Aorta (tissue), 5 donors: ENCODE measurements at regions not wholly inside any gene's neighbourhood (a gene's known extent, or its start where the extent isn't known, plus 50 kb on each side); places are given as distances from the start of the nearest gene placed in this dataset.

Experiments
- ATAC-seq: fragments of 200-7000 bp; cut with Tn5 transposase; one replicate; pipeline ENCODE4 v1.9.1; 2022; ENCODE audit warnings: moderate library complexity; ENCODE audit not compliant: low FRiP score
- DNase-seq, 2 donors: peaks; one replicate each; pipeline ENCODE4 v3.0.0-alpha.2; 2020
- H3K27ac ChIP-seq, 2 donors: one replicate each; pipeline ENCODE4 v1.5.1; 2013; ENCODE audit warnings: low read length in 2 of 2, mild to moderate bottlenecking in 2 of 2, moderate library complexity in 2 of 2, control low read depth in 1 of 2, inconsistent platforms in 1 of 2, low read depth in 1 of 2
- H3K27me3 ChIP-seq, 2 donors: one replicate each; pipeline ENCODE4 v1.6.1; 2013; ENCODE audit warnings: control low read depth in 1 of 2, low read length in 1 of 2, mild to moderate bottlenecking in 1 of 2, moderate library complexity in 1 of 2; ENCODE audit not compliant: insufficient read depth in 2 of 2, control insufficient read depth in 1 of 2
- H3K36me3 ChIP-seq, 2 donors: one replicate each; pipeline ENCODE4 v1.6.1; 2013; ENCODE audit warnings: control low read depth in 1 of 2, low read length in 1 of 2, mild to moderate bottlenecking in 1 of 2; ENCODE audit not compliant: insufficient read depth in 2 of 2, control insufficient read depth in 1 of 2
- H3K4me1 ChIP-seq, 2 donors: one replicate each; pipeline ENCODE4 v1.6.1; 2013; ENCODE audit warnings: low read length in 2 of 2, control low read depth in 1 of 2, mild to moderate bottlenecking in 1 of 2, moderate library complexity in 1 of 2; ENCODE audit not compliant: insufficient read depth in 2 of 2, control insufficient read depth in 1 of 2
- H3K4me3 ChIP-seq, 2 donors: one replicate each; pipeline ENCODE4 v1.5.1; 2013; ENCODE audit warnings: low read length in 2 of 2, control low read depth in 1 of 2, mild to moderate bottlenecking in 1 of 2
- H3K9me3 ChIP-seq: one replicate; pipeline ENCODE4 v1.6.1; 2013; ENCODE audit warnings: mild to moderate bottlenecking, low read length; ENCODE audit not compliant: control insufficient read depth
- WGBS, 2 donors: extraction: QIAGEN DNeasy Blood & Tissue Kit; methylation state at CpG; one replicate each; pipeline ENCODE4 v1.1.7; 2013; 5-methylcytosine and 5-hydroxymethylcytosine counted together
- intact Hi-C, 2 donors: fragments of 100-400 bp; cut with DNase I; formaldehyde crosslinking; loops; one replicate each; pipeline versions ENCODE4 v1.14.2 to v1.15.0; 2022
- donor health status: healthy with polysubstance abuse.
- donor health status: Bipolar disorder and iron deficiency.
- donor health status: DM: no; HTN: no; CAD: no.
- donor health status: DM: no; HTN: no; CAD: no.
- donor health status: DM: yes; HTN: yes; CAD: no.

GRCh38 chr11:28628412-28628811 is 520.2 kb downstream of the METTL15 start:
- WGBS, 2 donors: 73 to 88% methylated on average over 4 of the region's 4 CpGs
- H3K4me1 ChIP-seq: no peaks in the 10 kb centered on the region
- intact Hi-C loops: no loop called here
- no peak overlapping the region for H3K4me3 ChIP-seq
- no peaks in the 10 kb centered on the region for H3K36me3 ChIP-seq
- H3K27ac ChIP-seq: no peak overlapping the region
- DNase-seq: no peak
- ATAC-seq: no peak
- peaks cover 3% of the 10 kb centered on the region for H3K9me3 ChIP-seq
- no peaks in the 10 kb centered on the region for H3K27me3 ChIP-seq

- 81 to 85% methylated on average over 1 of the region's 1 CpG for WGBS, 2 donors
- no peaks in the 10 kb centered on the region for H3K27me3 ChIP-seq
Measured at GRCh38 chr11:28627690-28628255, 519.6 kb downstream of the METTL15 start.

DNA sequence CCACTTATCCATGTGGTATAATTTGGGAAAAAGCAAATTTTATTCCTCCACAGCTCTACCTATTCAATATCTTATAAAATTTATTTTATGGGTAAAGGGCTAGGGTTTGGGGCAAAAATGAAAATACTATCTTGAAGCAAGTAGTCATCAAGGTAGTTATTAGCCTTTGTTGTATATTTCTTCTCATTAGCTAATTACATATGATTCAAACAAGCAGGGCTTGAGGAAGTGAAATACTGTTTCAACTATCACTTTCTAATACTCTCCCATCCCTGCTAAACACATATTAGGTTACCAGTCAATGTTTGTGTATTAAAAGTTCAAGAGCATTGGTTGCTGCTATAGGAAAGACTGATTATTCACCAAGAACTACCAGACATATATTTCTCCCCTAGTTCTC is 517.3 kb downstream of the METTL15 start:
- DNase-seq (no peak), ATAC-seq (no peak)
- Histone ChIP-seq H3K27me3 (no peaks in the 10 kb centered on the region), H3K4me1 (no peaks in the 10 kb centered on the region), H3K9me3 (peaks cover 3% of the 10 kb centered on the region), H3K36me3 (no peaks in the 10 kb centered on the region), H3K4me3 (no peak overlapping the region), H3K27ac (no peak overlapping the region)
- intact Hi-C loops: no loop called here

More at GRCh38 chr11:28627690-28628255, 519.6 kb downstream of the METTL15 start:
- DNase-seq (no peak), ATAC-seq (no peak)
- Histone ChIP-seq H3K27ac (no peak overlapping the region), H3K36me3 (no peaks in the 10 kb centered on the region), H3K9me3 (peaks cover 3% of the 10 kb centered on the region), H3K4me3 (no peak overlapping the region), H3K4me1 (no peaks in the 10 kb centered on the region)
- intact Hi-C loops: no loop called here

GRCh38 chr11:28621753-28622152 is 513.6 kb downstream of the METTL15 start:
- DNase-seq (peak in 1 of 2 donors; percentile 26), ATAC-seq (peak; percentile 54)
- no peak overlapping the region for H3K4me3 ChIP-seq
- no peak overlapping the region for H3K27ac ChIP-seq
- H3K9me3 ChIP-seq: peaks cover 3% of the 10 kb centered on the region
- H3K27me3 ChIP-seq: no peaks in the 10 kb centered on the region
- H3K4me1 ChIP-seq: no peaks in the 10 kb centered on the region
- H3K36me3 ChIP-seq: no peaks in the 10 kb centered on the region
- intact Hi-C loops: no loop called here
- WGBS, 2 donors: 81 to 90% methylated on average over 8 of the region's 8 CpGs

DNA sequence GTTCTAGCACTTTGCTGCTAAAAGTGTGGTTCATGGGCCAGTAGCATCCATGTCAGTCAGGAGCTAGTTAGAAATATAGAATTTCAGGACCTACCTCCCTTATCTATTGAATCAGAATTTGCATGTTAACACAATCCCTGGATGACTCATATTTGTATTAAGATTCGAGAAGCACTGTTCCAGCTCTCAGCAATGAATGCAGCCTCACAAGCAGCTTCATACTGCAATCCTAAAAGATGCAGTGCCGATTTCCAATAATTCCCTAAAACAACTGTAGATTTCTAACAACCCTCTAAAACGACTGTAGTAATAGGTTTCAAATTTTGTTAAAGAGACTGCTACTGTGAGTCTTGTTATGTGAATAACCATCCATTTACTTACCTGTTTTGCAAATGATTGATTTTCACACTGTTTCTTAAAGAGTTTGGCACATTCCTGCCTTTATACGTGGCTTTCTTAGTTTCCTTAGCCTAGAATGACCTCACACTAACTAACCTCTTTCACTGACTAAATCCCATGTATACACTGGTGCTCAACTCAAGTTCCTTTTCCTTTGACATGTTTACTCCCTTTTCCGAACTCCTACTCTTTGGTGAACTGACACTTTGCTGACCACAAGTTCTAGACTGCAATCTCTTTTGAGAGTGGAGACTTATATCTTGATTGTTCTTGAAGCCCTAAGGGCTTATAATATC is 511.8 kb downstream of the METTL15 start:
- no peak overlapping the region for H3K4me3 ChIP-seq
- H3K36me3 ChIP-seq: no peaks in the 10 kb centered on the region
- H3K27ac ChIP-seq: no peak overlapping the region
- 55 to 56% methylated on average over 5 of the region's 5 CpGs for WGBS, 2 donors
- peaks cover 3% of the 10 kb centered on the region for H3K9me3 ChIP-seq
- ATAC-seq (no peak), DNase-seq (no peak)
- intact Hi-C loops: no loop called here
- peaks cover 0 to 3% of the 10 kb centered on the region in 2 donors for H3K4me1 ChIP-seq
- H3K27me3 ChIP-seq: no peaks in the 10 kb centered on the region

DNA sequence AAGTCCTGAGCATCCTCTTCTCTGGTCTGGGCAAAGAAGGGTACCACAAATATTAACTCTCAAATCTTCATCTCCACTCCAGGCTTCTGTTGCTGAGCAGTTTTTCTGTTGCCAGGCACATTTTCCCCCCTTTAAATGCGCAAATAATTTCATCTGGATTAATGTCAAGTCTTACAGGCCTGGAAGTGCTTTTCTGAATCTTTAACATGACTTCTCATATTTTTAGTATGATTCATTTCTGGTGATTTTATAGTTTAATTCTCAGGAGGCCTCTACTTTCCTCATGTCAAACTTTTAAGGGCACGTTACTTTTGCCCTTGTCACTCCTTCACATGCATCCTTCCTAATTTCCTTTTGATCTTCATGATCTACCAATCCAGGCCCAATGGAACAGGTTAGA is 510.2 kb downstream of the METTL15 start:
- Histone ChIP-seq H3K36me3 (no peaks in the 10 kb centered on the region), H3K27ac (no peak overlapping the region), H3K4me1 (peaks cover 0 to 3% of the 10 kb centered on the region in 2 donors), H3K27me3 (no peaks in the 10 kb centered on the region), H3K9me3 (no peaks in the 10 kb centered on the region), H3K4me3 (no peak overlapping the region)
- DNase-seq: no peak
- intact Hi-C loops: no loop called here
- 40 to 43% methylated on average over 2 of the region's 2 CpGs for WGBS, 2 donors
- no peak for ATAC-seq

DNA sequence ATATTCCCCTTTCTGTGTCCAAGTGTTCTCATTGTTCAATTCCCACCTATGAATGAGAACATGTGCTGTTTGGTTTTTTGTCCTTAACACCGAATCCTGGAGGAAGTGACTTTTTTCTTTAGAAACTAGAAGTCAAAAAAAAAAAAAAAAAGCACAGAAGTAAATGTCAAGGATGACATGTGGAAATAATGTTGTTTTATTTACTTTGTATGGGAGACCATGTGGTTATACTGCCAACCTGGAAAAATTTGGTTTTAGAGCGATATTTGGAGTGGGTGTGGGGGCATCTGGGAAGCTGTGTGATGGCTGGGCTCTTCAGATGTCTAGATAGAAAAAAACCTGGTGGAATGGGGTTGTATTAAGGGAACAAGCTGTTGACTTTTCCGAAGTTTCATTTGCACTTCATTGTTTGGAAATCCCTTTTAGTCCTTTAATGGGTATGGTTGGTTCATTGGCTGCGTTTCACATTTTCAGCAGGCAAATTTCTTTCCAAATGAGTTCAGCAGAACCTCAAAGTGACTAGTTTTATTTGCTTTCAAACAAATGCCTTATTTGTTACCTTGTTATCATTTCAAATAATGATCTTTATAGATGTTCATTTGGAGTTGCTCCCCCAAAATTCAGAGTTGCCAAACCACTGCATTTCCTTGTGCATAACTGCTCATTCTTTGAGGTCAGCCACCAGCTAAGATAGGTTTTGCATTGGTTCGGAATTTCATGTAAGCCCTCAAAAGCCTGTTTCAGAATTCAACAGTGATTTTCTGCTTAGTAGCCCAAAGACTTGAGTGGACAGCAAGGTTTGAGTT is 508.2 kb downstream of the METTL15 start:
- Histone ChIP-seq H3K4me3 (no peak overlapping the region), H3K27ac (no peak overlapping the region), H3K27me3 (no peaks in the 10 kb centered on the region), H3K9me3 (no peaks in the 10 kb centered on the region), H3K4me1 (peaks cover 0 to 3% of the 10 kb centered on the region in 2 donors), H3K36me3 (no peaks in the 10 kb centered on the region)
- intact Hi-C loops: no loop called here
- ATAC-seq (no peak), DNase-seq (no peak)
- WGBS, 2 donors: 73 to 80% methylated on average over 5 of the region's 5 CpGs

DNA sequence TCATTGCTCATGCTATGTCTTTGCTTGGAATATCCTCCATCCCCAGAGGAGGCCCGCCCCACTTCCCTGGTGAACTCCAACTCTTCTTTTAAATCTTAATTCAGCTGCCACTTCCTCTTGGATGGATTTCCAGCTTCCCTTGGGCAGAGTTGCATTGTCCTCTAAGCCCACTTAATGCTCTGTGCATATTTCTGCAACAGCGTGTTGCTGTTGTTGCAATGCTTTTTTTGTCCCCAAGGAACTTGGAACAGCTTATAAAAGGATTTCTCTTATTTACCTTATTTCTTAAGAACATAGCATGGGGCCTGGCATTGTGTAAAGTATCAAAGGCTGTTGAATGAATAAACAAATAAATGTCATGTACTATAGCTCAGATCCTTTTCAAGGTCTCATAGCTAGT is 507.4 kb downstream of the METTL15 start:
- DNase-seq (no peak), ATAC-seq (no peak)
- Histone ChIP-seq H3K27me3 (no peaks in the 10 kb centered on the region), H3K27ac (no peak overlapping the region), H3K9me3 (no peaks in the 10 kb centered on the region), H3K4me3 (no peak overlapping the region), H3K36me3 (no peaks in the 10 kb centered on the region), H3K4me1 (peaks cover 0 to 3% of the 10 kb centered on the region in 2 donors)
- intact Hi-C loops: no loop called here
- WGBS, 2 donors: 68 to 73% methylated on average over 2 of the region's 2 CpGs
